Activated CD8-positive, alpha-beta memory T cell treated with anti-CD3 and anti-CD28 coated beads, Interleukin-2, amount 10 ng/mL, durations not matched to agents 7 days and 5 days (primary cell): ENCODE measurements at regions not wholly inside any gene's neighbourhood (a gene's known extent, or its start where the extent isn't known, plus 50 kb on each side); places are given as distances from the start of the nearest gene placed in this dataset.
A peak's percentile ranks its signal among the peaks of the same experiment; 100 is the strongest.

Source experiments
- ATAC-seq: fragments of 150-1000 bp; cut with Tn5 transposase; one replicate; pipeline ENCODE4 v1.10.0; 2021; ENCODE audit warnings: moderate library complexity
- CTCF ChIA-PET: fragments of 350-600 bp; sonication (Branson Sonifier 250); formaldehyde crosslinking; loops from one replicate; lab custom pipeline; 2021; ENCODE audit warnings: antibody characterized with exemption; lab: Charles Lee
- DNase-seq: peaks from one replicate; pipeline ENCODE4 v3.0.0-alpha.2; 2020
- H3K27ac Mint-ChIP-seq: one replicate; pipeline ENCODE4 v1.8.0; 2021; ENCODE audit warnings: mild to moderate bottlenecking, mixed read lengths
- H3K27me3 Mint-ChIP-seq: one replicate; pipeline ENCODE4 v1.8.0; 2021; ENCODE audit warnings: mixed read lengths
- H3K36me3 Mint-ChIP-seq: one replicate; pipeline ENCODE4 v1.8.0; 2021; ENCODE audit warnings: mild to moderate bottlenecking, mixed read lengths
- H3K4me1 Mint-ChIP-seq: one replicate; pipeline ENCODE4 v1.8.0; 2021; ENCODE audit warnings: mixed read lengths
- H3K4me3 Mint-ChIP-seq: one replicate; pipeline ENCODE4 v1.8.0; 2021; ENCODE audit warnings: mild to moderate bottlenecking, moderate library complexity, mixed read lengths
- H3K9me3 Mint-ChIP-seq: one replicate; pipeline ENCODE4 v1.8.0; 2022; ENCODE audit warnings: low read depth, mixed read lengths

DNA sequence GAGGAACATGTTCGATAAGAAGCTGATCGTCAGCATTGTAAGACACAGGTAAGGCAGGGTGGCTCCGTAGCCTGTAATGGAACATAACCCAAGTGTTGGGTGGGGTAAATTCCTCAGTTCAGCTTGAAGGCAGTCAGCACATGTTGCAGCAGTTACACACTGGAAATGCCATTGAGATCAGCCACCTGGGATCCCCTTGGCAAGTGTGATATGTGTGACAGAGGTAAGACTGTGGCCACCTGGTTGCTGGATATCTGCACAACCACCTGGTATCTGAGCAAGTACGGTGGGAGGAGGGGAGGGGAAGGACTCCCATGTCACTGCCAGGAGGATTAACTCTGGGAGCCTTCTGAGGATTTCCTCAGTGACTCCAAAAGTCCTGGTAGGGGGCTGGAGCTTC lies 158.0 kb upstream of the CAND1 start:
- CTCF ChIA-PET: no interaction called here
- no peaks in the 10 kb centered on the region for H3K27me3 Mint-ChIP-seq
- DNase-seq: no peak
- H3K4me1 Mint-ChIP-seq: no peaks in the 10 kb centered on the region
- no peaks in the 10 kb centered on the region for H3K36me3 Mint-ChIP-seq
- H3K9me3 Mint-ChIP-seq: peaks cover 8% of the 10 kb centered on the region
- no peak overlapping the region for H3K4me3 Mint-ChIP-seq
- no peak for ATAC-seq
- no peak overlapping the region for H3K27ac Mint-ChIP-seq

DNA sequence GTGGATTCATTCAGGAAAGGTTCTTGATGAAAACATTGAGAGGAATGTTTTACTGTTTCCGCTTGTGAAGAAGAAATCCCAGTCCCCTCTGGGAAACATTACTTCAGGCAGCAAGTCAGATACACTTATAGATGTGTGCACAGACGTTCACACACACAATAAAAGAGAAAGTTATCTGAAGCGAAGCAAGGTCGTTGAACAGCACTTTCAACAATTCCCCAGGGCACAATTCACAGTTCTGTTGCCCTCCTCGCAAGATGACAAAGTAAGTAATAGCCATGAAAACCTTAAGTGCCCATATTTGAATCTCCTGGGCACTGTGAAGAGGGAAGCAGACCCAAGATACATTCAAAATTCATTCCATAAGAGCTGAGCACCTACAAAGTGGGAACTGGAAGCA lies 156.6 kb upstream of the CAND1 start:
- Mint-ChIP-seq H3K9me3 (peaks cover 1% of the 10 kb centered on the region), H3K36me3 (no peaks in the 10 kb centered on the region), H3K4me1 (no peaks in the 10 kb centered on the region), H3K27ac (no peak overlapping the region), H3K27me3 (no peaks in the 10 kb centered on the region), H3K4me3 (no peak overlapping the region)
- ATAC-seq (no peak), DNase-seq (no peak)
- CTCF ChIA-PET: no interaction called here

DNA sequence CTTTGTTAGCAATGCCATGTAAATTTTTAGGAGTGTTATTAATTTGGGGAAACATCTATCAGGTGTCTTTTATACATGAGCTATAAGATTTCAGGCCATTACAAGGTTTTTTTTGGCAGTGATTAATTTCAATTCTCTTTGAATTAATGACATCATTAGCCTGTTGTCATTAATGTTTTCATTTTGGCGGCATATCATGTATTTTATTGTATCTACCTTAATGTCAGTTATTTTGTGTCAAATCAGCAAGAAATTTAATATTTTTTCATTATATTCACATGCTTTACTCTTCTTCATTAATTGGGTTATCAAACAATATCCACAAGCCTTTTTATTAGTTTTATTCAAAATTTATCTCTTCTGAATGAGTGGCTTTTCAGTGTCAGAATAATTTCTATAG lies 153.0 kb upstream of the CAND1 start:
- Mint-ChIP-seq H3K9me3 (no peaks in the 10 kb centered on the region), H3K36me3 (no peaks in the 10 kb centered on the region), H3K4me3 (no peak overlapping the region), H3K4me1 (no peaks in the 10 kb centered on the region), H3K27me3 (no peaks in the 10 kb centered on the region), H3K27ac (no peak overlapping the region)
- ATAC-seq (no peak), DNase-seq (no peak)
- CTCF ChIA-PET: no interaction called here

DNA sequence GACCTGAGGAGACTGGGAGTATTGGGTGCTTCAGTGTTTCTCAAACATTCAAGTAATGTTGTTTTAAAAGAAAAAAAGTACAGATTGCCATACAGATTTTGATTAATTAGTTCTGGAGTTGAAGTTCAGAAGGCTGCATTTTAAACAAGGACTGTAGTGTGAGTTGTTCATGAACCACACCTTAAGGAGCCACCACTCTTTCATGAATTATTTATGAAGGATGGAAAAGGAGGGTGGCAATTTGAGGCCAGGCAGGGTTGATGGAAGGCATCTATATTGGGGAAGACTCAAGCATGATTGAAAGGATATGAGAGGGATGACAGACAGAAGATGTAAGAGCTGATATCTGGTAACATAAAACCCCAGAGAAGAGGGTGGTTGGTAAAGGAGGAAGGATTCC lies 146.6 kb upstream of the CAND1 start:
- no peak for DNase-seq
- H3K9me3 Mint-ChIP-seq: no peaks in the 10 kb centered on the region
- no peak overlapping the region for H3K27ac Mint-ChIP-seq
- no peaks in the 10 kb centered on the region for H3K36me3 Mint-ChIP-seq
- no peak for ATAC-seq
- no peak overlapping the region for H3K4me3 Mint-ChIP-seq
- H3K4me1 Mint-ChIP-seq: no peaks in the 10 kb centered on the region
- CTCF ChIA-PET: no interaction called here
- peaks cover 7% of the 10 kb centered on the region for H3K27me3 Mint-ChIP-seq

DNA sequence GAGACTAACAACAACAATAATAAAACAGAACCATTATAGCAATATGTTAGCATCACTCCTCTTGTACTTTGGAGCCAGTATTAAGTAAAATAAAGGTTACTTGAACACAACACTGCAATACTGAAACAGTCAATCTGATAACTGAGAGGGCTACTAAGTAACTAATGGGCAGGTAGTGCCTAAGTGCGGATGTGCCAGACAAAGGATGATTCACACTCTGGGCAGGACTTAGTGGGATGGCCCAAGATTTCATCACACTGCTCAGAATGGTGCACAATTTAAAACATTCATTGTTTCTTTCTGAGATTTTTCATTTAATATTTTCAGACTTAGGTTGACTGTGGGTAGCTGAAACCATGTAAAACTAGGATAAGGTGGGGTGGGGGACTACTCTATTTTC lies 131.9 kb upstream of the CAND1 start:
- Mint-ChIP-seq H3K36me3 (no peaks in the 10 kb centered on the region), H3K4me3 (no peak overlapping the region), H3K27ac (no peak overlapping the region), H3K9me3 (no peaks in the 10 kb centered on the region), H3K4me1 (peaks cover 2% of the 10 kb centered on the region), H3K27me3 (peaks cover 13% of the 10 kb centered on the region)
- ATAC-seq: no peak
- CTCF ChIA-PET: no interaction called here
- DNase-seq: no peak

DNA sequence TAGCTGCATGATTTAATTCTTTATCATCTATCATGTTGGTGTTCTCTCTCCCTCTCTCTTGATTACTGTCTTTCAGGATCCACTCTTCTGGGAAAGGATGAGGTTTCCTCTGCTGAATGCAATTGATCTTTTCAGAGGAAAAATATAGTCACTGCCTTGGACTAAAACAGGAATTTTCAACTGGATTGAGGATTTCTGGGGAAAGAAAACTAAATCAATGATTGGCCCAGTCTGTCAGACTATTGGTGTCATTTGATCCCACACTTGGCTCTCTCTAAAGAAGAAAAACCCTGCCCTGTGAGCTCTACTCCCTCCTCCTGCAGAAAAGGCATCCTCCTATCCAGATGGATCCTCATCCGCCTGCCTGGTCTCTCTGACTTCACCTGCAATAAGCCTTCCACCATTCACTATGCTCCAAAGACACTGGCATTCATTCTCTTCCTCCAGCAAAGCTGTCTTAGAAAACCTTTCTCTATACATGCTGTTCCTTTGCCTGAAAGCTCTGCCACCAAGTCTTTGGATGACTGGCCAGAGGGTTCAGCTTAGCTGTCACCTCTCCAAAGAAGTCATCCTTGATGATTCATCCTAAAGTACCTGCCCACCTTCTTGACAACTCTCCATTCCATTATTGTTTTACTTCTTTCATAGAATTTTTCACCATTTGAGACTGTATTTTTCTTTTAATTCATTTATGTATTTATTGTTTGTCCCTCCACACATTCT lies 127.7 kb upstream of the CAND1 start:
- Mint-ChIP-seq H3K4me3 (no peak overlapping the region), H3K27ac (no peak overlapping the region), H3K4me1 (peaks cover 4% of the 10 kb centered on the region), H3K27me3 (peaks cover 13% of the 10 kb centered on the region), H3K9me3 (no peaks in the 10 kb centered on the region), H3K36me3 (no peaks in the 10 kb centered on the region)
- CTCF ChIA-PET: no interaction called here
- ATAC-seq (no peak), DNase-seq (no peak)

DNA sequence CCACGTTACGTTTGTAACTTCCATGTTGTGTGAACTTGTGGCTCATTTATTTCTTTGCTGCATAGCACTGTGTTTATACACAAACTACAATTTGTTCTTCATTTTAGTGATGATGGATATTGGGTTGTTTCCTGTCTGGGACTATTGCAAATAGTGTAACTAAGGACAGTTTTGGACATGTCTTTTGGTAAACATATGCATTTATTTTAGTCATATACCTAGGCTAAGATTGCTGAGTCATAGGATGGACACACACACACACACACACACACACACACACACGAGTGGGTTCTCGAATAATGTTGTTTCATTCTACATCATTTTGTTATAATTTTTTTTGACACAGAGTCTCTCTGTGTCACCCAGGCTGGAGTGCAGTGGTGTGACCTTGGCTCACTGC lies 123.5 kb upstream of the CAND1 start:
- Mint-ChIP-seq H3K4me3 (no peak overlapping the region), H3K4me1 (peaks cover 16% of the 10 kb centered on the region), H3K36me3 (no peaks in the 10 kb centered on the region), H3K27ac (no peak overlapping the region), H3K27me3 (peaks cover 3% of the 10 kb centered on the region), H3K9me3 (no peaks in the 10 kb centered on the region)
- ATAC-seq (no peak), DNase-seq (no peak)
- CTCF ChIA-PET: no interaction called here

DNA sequence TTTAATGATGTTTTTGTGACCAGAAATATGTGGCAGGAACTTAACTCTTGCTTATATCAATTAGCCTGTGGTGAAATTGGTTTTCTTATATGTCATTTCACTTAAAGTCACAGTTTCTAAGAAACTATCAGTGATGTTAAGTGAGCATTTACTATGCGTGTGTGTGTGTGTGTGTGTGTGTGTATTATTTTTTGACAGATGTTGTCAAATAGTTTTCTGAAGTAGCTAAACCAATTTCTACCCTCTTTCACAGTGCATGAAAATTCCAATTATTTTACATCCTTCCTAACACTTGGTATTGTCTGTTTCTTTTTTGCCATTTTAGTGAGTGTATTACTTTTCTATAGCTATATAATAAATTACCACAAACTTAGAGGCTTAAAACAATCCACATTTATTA lies 122.1 kb upstream of the CAND1 start:
- Mint-ChIP-seq H3K36me3 (no peaks in the 10 kb centered on the region), H3K27me3 (peaks cover 1% of the 10 kb centered on the region), H3K27ac (no peak overlapping the region), H3K4me3 (no peak overlapping the region), H3K9me3 (no peaks in the 10 kb centered on the region), H3K4me1 (peaks cover 14% of the 10 kb centered on the region)
- CTCF ChIA-PET: interaction anchor here (1.0 kb wide), 1 partner anchor 14 kb away, joined by 3 read pairs; no protein-coding TSS in a partner anchor
- DNase-seq (no peak), ATAC-seq (no peak)

DNA sequence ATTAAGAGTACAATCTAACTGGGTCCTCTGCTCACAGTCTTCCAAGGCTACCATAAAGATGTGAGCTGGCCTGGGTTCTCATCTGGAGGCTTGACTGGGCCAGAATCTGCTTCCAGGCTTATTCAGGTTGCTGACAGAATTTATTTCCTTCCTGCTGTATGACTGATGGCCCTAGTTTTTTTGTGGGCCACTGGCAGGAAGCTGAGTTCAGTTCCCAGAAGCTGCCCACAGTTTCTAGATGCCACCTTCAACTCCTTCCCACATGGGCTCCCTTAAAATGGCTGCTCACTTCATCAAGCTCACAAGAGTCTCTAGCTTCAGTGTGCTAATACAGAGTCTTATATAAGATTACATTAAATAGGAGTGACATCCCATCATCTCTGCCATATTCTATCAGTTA lies 121.7 kb upstream of the CAND1 start:
- H3K9me3 Mint-ChIP-seq: no peaks in the 10 kb centered on the region
- peak; percentile 43 for DNase-seq
- no peaks in the 10 kb centered on the region for H3K36me3 Mint-ChIP-seq
- H3K4me3 Mint-ChIP-seq: no peak overlapping the region
- peaks cover 14% of the 10 kb centered on the region for H3K4me1 Mint-ChIP-seq
- peak overlapping the region; percentile 42 for H3K27ac Mint-ChIP-seq
- CTCF ChIA-PET: interaction anchor here (1.0 kb wide), 1 partner anchor 13 kb away, joined by 3 read pairs; no protein-coding TSS in a partner anchor
- H3K27me3 Mint-ChIP-seq: no peaks in the 10 kb centered on the region
- ATAC-seq: no peak

DNA sequence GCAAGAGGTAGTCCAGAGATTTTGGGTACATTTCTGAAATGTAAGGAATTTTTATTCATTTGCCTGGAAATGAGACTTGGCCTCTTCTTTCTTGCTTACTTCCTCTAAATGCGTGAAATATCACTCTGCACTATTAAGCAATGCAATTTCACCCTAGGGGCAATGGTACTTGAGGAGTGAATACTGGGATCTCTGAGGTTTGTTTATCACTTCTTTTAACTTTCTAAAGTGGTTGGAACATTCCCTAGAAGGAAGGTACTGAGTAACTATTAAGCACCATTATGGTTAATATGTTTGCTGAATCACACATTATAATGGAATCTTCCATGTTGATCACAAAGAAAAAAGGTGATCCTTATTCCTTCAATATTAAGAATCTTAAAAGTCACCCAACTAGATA lies 120.9 kb upstream of the CAND1 start:
- no peak for ATAC-seq
- no peak overlapping the region for H3K4me3 Mint-ChIP-seq
- H3K27me3 Mint-ChIP-seq: no peaks in the 10 kb centered on the region
- no peaks in the 10 kb centered on the region for H3K36me3 Mint-ChIP-seq
- CTCF ChIA-PET: no interaction called here
- no peaks in the 10 kb centered on the region for H3K9me3 Mint-ChIP-seq
- H3K27ac Mint-ChIP-seq: no peak overlapping the region
- DNase-seq: no peak
- peaks cover 14% of the 10 kb centered on the region for H3K4me1 Mint-ChIP-seq

DNA sequence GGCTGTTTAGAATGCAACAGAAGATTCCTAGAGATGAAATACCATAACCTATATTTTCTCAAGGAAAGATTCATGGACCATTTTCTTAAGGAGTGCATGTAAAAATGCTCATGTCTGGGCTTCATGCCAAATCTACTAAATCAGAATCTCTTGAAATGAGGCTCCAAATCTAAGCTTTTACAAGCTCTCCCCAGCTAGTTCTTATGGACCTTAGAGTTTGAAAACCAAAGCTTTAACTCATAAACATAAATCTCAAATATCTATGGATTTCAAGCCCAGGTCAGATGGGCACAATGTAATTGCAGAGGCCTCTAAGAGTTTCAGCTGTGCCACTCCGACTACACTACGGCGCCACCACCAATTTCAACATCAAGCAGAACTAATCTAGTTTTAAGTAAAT lies 117.3 kb upstream of the CAND1 start:
- no peaks in the 10 kb centered on the region for H3K9me3 Mint-ChIP-seq
- peaks cover 2% of the 10 kb centered on the region for H3K27me3 Mint-ChIP-seq
- CTCF ChIA-PET: interaction anchor here (1.2 kb wide), 1 partner anchor 9 kb away, joined by 7 read pairs; no protein-coding TSS in a partner anchor
- no peak overlapping the region for H3K27ac Mint-ChIP-seq
- peaks cover 12% of the 10 kb centered on the region for H3K4me1 Mint-ChIP-seq
- no peaks in the 10 kb centered on the region for H3K36me3 Mint-ChIP-seq
- no peak for DNase-seq
- no peak for ATAC-seq
- H3K4me3 Mint-ChIP-seq: no peak overlapping the region

DNA sequence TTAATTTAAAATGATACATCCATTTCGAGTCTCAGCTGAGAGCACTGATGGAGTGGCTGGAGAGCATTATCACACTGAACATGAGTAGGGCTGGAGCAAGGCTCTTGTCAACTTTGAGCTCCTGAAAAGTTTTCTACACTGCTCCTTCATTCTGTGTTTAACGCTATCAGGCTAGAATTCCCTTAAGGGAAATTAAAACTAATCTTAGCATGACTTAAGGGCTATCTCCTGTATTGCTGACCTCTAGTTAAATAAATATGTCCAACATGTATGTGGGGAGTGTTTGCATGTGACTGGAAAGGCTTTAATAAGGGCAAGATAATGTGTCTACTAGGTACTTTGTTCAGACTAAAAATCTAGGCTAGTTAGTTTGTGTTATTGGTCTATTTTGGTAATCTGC lies 116.7 kb upstream of the CAND1 start:
- H3K9me3 Mint-ChIP-seq: no peaks in the 10 kb centered on the region
- CTCF ChIA-PET: interaction anchor here (1.2 kb wide), 1 partner anchor 9 kb away, joined by 7 read pairs; no protein-coding TSS in a partner anchor
- no peak overlapping the region for H3K4me3 Mint-ChIP-seq
- ATAC-seq (no peak), DNase-seq (no peak)
- H3K36me3 Mint-ChIP-seq: no peaks in the 10 kb centered on the region
- peaks cover 7% of the 10 kb centered on the region for H3K4me1 Mint-ChIP-seq
- peaks cover 2% of the 10 kb centered on the region for H3K27me3 Mint-ChIP-seq
- H3K27ac Mint-ChIP-seq: no peak overlapping the region

DNA sequence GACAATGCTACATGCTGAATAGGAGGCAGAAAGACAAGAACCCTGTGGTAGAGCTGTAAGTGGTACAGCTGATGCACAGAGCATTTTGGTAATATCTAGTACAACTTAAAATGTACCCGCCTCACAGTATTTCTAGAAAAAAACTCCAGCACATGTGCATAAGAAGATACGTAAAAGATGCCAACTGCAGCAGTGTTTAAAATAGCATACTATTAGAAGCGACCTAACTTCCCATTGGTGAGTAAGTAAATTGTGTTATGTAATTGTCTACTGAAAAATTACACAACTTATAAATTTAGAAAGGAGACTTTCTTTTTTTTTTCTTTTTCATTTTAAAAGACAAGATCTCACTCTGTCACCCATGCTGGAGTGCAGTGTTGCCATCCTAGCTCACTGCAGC lies 114.3 kb upstream of the CAND1 start:
- Mint-ChIP-seq H3K36me3 (no peaks in the 10 kb centered on the region), H3K27me3 (peaks cover 12% of the 10 kb centered on the region), H3K9me3 (no peaks in the 10 kb centered on the region), H3K4me3 (no peak overlapping the region), H3K27ac (no peak overlapping the region), H3K4me1 (no peaks in the 10 kb centered on the region)
- CTCF ChIA-PET: no interaction called here
- no peak for DNase-seq
- no peak for ATAC-seq

DNA sequence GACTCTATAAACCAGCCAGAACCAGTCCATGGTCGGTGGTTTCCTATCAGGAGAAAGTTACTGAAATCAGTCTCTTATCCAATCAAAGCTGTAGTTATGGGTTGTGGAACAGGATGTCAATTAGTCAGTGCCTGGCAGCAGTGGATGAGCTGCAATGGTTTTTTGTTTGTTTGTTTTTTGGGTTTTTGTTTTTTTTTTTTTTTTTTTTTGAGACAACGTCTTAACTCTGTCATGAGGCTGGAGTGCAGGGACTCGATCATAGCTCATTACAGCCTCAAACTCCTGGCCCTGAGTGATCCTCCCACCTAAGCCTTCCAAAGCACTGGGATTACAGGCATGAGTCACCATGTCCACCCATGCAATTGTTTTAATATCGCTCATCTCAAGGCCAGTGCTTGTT lies 113.3 kb upstream of the CAND1 start:
- ATAC-seq: no peak
- no peaks in the 10 kb centered on the region for H3K36me3 Mint-ChIP-seq
- H3K27me3 Mint-ChIP-seq: peaks cover 12% of the 10 kb centered on the region
- H3K4me3 Mint-ChIP-seq: no peak overlapping the region
- no peaks in the 10 kb centered on the region for H3K4me1 Mint-ChIP-seq
- DNase-seq: no peak
- CTCF ChIA-PET: no interaction called here
- H3K9me3 Mint-ChIP-seq: no peaks in the 10 kb centered on the region
- no peak overlapping the region for H3K27ac Mint-ChIP-seq
